ENCODE measurements at regions not wholly inside any gene's neighbourhood (a gene's known extent, or its start where the extent isn't known, plus 50 kb on each side); places are given as distances from the start of the nearest gene placed in this dataset.
"Not testable (repeated sequence)": the region's sequence is repeated elsewhere in the genome, so short reads cannot be mapped to it uniquely, and the experiment has no call there.

DNA sequence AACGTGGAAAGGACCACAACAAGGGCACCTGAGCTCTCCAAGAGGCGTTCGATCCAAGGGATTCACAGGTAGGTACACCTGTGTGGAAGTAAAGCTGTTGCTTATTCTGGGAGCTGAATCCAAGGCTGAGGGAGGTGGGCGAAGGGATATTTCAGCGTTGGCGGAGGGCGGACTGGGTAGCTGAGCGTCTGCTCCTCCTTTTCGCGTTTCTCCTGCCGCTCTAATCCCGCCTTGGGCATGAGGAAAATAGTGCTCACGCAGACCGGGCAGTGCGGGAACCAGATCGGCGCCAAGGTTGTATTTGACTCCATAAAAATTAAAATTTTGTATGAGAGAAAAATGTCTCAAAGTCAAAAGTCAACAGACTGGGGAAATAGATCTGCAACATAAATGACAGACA lies 3966.2 kb upstream of the OR11H1 start:
- not testable (repeated sequence) for TF ChIP-seq E2F6 (IDR thresholded peaks at IDR 0.05); TAF1 (IDR thresholded peaks at IDR 0.05; ENCODE audit: low read depth, low read length); JUN (IDR thresholded peaks at IDR 0.05; ENCODE audit: low read depth, low read length); POLR2A (IDR thresholded peaks at IDR 0.05; ENCODE audit: control extremely low read depth in 1 of 2, low read depth in 2 of 2, low read length in 2 of 2); SP2 (IDR thresholded peaks at IDR 0.05; ENCODE audit: low read length); CEBPB (IDR thresholded peaks at IDR 0.05; ENCODE audit: low read depth, low read length); POLR2AphosphoS5 (IDR thresholded peaks at IDR 0.05; ENCODE audit: low read depth, low read length); HDAC2 (IDR thresholded peaks at IDR 0.05; ENCODE audit: borderline replicate concordance in 1 of 2, low read depth in 2 of 2, low read length in 2 of 2); ZNF274 (IDR thresholded peaks at IDR 0.05; ENCODE audit: borderline replicate concordance, extremely low read depth, low read length); TEAD4 (IDR thresholded peaks at IDR 0.05; ENCODE audit: low read depth, low read length)
- TF ChIP-seq, protein P1, sequence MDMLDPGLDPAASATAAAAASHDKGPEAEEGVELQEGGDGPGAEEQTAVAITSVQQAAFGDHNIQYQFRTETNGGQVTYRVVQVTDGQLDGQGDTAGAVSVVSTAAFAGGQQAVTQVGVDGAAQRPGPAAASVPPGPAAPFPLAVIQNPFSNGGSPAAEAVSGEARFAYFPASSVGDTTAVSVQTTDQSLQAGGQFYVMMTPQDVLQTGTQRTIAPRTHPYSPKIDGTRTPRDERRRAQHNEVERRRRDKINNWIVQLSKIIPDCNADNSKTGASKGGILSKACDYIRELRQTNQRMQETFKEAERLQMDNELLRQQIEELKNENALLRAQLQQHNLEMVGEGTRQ (IDR thresholded peaks at IDR 0.05; ENCODE audit: low read length): not testable (repeated sequence)
- TF ChIP-seq, protein P2, sequence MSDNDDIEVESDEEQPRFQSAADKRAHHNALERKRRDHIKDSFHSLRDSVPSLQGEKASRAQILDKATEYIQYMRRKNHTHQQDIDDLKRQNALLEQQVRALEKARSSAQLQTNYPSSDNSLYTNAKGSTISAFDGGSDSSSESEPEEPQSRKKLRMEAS (IDR thresholded peaks at IDR 0.05): not testable (repeated sequence)
- TF ChIP-seq, protein P3, sequence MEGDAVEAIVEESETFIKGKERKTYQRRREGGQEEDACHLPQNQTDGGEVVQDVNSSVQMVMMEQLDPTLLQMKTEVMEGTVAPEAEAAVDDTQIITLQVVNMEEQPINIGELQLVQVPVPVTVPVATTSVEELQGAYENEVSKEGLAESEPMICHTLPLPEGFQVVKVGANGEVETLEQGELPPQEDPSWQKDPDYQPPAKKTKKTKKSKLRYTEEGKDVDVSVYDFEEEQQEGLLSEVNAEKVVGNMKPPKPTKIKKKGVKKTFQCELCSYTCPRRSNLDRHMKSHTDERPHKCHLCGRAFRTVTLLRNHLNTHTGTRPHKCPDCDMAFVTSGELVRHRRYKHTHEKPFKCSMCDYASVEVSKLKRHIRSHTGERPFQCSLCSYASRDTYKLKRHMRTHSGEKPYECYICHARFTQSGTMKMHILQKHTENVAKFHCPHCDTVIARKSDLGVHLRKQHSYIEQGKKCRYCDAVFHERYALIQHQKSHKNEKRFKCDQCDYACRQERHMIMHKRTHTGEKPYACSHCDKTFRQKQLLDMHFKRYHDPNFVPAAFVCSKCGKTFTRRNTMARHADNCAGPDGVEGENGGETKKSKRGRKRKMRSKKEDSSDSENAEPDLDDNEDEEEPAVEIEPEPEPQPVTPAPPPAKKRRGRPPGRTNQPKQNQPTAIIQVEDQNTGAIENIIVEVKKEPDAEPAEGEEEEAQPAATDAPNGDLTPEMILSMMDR (IDR thresholded peaks at IDR 0.05; ENCODE audit: control extremely low read depth in 1 of 3, insufficient read depth in 1 of 3, low read depth in 1 of 3, low read length in 3 of 3): not testable (repeated sequence)

Measured in H1 (cell line).